MM.1S (cell line): ENCODE measurements at regions not wholly inside any gene's neighbourhood (a gene's known extent, or its start where the extent isn't known, plus 50 kb on each side); places are given as distances from the start of the nearest gene placed in this dataset.

Experiments
- EZH2 ChIP-seq: fragments of 300-600 bp; sonication (generic); optimal IDR thresholded peaks from 2 replicates; pipeline ENCODE3; 2017; ENCODE audit warnings: low read depth, mild to moderate bottlenecking, antibody characterized with exemption, low read length, mixed read lengths
- EZH2phosphoT487 ChIP-seq: fragments of 300-600 bp; sonication (generic); IDR thresholded peaks from 2 replicates; pipeline ENCODE4 v1.6.1; 2018; ENCODE audit warnings: antibody characterized with exemption, low read length
- TF ChIP-seq, protein P1 (sequence below): fragments of 300-600 bp; sonication (generic); IDR thresholded peaks from 2 replicates; pipeline ENCODE4 v1.5.1; 2016; ENCODE audit warnings: antibody characterized with exemption, low read length, mixed read lengths

DNA sequence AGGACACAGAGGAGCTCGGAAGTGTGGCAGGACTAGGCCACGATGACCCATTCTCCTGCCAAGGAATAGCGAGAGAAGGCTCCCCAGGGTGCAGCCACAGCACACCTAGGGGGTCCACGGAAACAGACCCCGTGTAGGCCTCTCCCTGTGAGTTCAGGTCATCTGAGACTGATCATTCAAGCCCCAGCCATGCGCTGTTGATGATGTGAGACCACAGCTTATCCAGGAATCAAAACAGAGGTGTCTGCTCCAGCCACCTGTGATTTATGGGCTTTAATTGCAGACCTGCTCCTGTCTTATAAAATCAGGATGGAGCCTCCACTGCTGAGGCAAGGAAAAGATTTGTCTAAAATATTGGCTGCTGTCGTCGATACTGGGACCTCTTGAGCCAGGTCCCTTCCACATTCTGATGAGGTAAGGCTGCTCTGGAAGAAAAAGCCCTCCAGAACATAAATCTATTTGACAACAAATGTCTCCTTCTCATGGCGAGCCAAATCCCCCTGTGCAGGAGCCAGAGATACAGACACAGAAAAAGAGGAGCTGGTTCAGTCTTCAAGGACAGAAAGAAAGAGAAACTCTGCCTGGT is 186.7 kb downstream of the TJP1 start:
- TF ChIP-seq EZH2 (no peak), EZH2phosphoT487 (no peak)
- TF ChIP-seq, protein P1, sequence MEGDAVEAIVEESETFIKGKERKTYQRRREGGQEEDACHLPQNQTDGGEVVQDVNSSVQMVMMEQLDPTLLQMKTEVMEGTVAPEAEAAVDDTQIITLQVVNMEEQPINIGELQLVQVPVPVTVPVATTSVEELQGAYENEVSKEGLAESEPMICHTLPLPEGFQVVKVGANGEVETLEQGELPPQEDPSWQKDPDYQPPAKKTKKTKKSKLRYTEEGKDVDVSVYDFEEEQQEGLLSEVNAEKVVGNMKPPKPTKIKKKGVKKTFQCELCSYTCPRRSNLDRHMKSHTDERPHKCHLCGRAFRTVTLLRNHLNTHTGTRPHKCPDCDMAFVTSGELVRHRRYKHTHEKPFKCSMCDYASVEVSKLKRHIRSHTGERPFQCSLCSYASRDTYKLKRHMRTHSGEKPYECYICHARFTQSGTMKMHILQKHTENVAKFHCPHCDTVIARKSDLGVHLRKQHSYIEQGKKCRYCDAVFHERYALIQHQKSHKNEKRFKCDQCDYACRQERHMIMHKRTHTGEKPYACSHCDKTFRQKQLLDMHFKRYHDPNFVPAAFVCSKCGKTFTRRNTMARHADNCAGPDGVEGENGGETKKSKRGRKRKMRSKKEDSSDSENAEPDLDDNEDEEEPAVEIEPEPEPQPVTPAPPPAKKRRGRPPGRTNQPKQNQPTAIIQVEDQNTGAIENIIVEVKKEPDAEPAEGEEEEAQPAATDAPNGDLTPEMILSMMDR = no peak
